ENCODE measurements at regions not wholly inside any gene's neighbourhood (a gene's known extent, or its start where the extent isn't known, plus 50 kb on each side); places are given as distances from the start of the nearest gene placed in this dataset.

- no peak for TF ChIP-seq CTCF (IDR thresholded peaks at IDR 0.05; ENCODE audit: control extremely low read depth, extremely low read depth, low read depth, missing control alignments)
- ChIA-PET POLR2A (no interaction called here), CTCF (no interaction called here)
- no peak for DNase-seq (ENCODE audit: extremely low spot score)
Observed at GRCh38 chr20:56875052-56875659, 246.1 kb downstream of the TFAP2C start.

DNA sequence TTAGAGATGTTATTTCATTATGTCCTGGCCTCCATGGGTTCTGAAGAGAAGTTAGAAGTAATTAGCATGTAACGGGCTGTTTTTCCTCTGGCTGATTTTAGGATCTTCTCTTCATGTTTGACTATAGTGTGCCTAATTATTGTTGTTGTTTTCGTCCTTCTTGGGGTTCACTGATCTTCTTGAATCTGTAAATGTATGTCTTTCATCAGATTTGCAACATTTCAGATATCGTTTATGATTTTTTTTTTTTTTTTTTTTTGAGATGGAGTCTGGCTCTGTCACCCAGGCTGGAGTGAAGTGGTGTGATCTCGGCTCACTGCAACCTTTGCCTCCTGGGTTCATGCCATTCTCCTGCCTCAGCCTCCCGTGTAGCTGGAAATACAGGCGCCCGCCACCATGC, 246.7 kb downstream of the TFAP2C start:
- TF ChIP-seq CTCF (IDR thresholded peaks at IDR 0.05; ENCODE audit: control extremely low read depth, extremely low read depth, low read depth, missing control alignments), result no peak
- CTCF ChIA-PET, result no interaction called here
- POLR2A ChIA-PET, result no interaction called here
- DNase-seq (ENCODE audit: extremely low spot score), result no peak

DNA sequence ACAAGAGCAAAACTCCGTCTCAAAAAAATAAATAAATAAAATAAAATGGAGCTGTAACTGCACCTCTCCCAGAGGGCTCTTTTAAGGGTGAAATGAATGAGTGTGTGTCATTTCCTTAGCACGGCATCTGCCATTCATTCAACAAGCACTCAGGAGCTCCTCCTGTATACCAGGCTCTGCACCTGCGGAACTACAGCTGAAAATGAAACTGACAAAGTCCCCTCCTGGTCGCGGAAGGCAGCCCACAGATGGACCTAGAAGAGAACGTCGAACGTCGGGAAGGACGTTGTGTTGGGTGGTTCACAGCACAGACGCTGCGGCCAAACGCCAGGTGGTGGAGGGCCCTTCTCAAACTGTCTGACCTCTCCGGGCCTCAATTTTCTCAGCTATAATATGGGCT, 256.4 kb downstream of the TFAP2C start:
- CTCF ChIA-PET, result interaction anchor here (1.2 to 1.4 kb wide), 2 partner anchors 8 to 11 kb away, joined by 3 read pairs; no protein-coding TSS in a partner anchor
- TF ChIP-seq CTCF (IDR thresholded peaks at IDR 0.05; ENCODE audit: control extremely low read depth, extremely low read depth, low read depth, missing control alignments), result no peak
- DNase-seq (ENCODE audit: extremely low spot score), result no peak
- POLR2A ChIA-PET, result no interaction called here

- ChIA-PET CTCF (no interaction called here), POLR2A (no interaction called here)
- no peak for DNase-seq (ENCODE audit: extremely low spot score)
- no peak for TF ChIP-seq CTCF (IDR thresholded peaks at IDR 0.05; ENCODE audit: control extremely low read depth, extremely low read depth, low read depth, missing control alignments)
Observed at GRCh38 chr20:56890011-56890410, 260.9 kb downstream of the TFAP2C start.

- no peak for DNase-seq (ENCODE audit: extremely low spot score)
- POLR2A ChIA-PET, result no interaction called here
- TF ChIP-seq CTCF (IDR thresholded peaks at IDR 0.05; ENCODE audit: control extremely low read depth, extremely low read depth, low read depth, missing control alignments), result no peak
- CTCF ChIA-PET, result no interaction called here
Observed at GRCh38 chr20:56893226-56893917, 264.3 kb downstream of the TFAP2C start.

- TF ChIP-seq CTCF (IDR thresholded peaks at IDR 0.05; ENCODE audit: control extremely low read depth, extremely low read depth, low read depth, missing control alignments), result no peak
- no peak for DNase-seq (ENCODE audit: extremely low spot score)
- ChIA-PET CTCF (no interaction called here), POLR2A (no interaction called here)
Observed at GRCh38 chr20:56896447-56896846, 267.3 kb downstream of the TFAP2C start.
